Right renal cortex interstitium (tissue), 3 donors: ENCODE measurements at regions not wholly inside any gene's neighbourhood (a gene's known extent, or its start where the extent isn't known, plus 50 kb on each side); places are given as distances from the start of the nearest gene placed in this dataset.
"Not testable (repeated sequence)": the region's sequence is repeated elsewhere in the genome, so short reads cannot be mapped to it uniquely, and the experiment has no call there.

Source experiments
- DNase-seq, 3 donors: peaks; one replicate each; pipeline ENCODE4 v3.0.0-alpha.2; 2013; ENCODE audit warnings: low read depth in 3 of 3, low spot score in 2 of 3

GRCh38 chr3:72629191-72629631, 219.0 kb downstream of the SHQ1 start:
- no peak for DNase-seq

DNA sequence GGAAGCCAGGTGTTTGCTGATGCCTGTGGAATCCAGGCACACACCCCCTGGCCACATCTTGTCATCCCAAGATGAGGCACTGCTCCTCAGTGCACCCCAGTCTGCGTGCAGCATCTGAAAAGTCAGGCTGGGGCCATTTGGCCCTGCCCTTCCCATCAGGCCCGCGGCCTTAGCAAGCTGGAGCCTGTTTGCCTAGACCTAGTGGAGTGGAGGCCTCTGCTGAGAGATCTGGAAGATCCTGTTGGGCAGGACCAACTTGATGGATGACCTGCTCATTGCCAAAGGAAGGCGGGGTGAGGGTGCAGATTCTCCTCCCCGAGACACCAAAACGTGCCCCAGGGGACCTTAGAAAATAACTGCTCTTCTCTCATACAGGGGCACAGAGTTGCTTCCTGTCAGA, 220.2 kb downstream of the SHQ1 start:
- no peak for DNase-seq

DNA sequence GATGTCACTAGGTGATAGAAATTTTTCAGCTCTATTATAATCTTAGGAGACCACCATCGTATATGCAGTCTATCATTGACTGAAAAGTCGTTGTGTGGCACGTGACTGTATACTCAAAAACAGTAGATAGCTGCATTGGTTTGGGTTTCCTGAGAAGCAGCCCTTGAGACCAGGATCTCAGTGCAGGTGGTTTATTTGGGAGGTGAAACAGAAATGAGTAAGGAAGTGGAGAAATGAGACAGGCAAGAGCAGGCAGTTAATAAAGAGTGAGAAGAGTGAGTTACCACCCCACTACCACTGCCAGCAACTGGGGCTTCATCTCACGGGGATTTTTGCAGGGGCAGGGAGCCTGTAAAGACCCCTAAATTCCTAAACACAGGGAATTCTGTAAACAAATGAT, 221.0 kb downstream of the SHQ1 start:
- no peak for DNase-seq

GRCh38 chr3:72625602-72626337, 222.5 kb downstream of the SHQ1 start:
- DNase-seq, result no peak

- DNase-seq, result no peak
These were observed 223.6 kb downstream of the SHQ1 start for GRCh38 chr3:72624656-72625055.

DNA sequence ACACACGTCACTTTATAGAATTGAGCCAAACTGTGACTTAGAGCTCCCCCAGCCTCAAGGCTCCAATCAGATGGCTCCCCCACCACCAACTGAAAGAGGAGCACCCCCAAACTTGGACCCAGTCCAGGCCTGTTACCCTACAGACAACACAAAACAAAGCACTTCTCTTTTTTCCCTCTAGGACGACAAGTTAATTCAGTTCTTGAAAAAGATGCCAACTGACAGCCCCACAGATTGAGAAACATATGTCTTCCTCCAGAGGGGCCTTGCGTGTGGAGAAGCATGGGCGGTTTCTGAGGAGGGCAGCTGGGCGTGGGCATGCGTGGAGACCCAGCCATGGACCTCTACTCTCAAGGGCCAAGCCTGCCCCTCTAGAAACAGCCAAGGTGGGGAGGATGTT, 229.5 kb downstream of the SHQ1 start:
- no peak for DNase-seq

DNA sequence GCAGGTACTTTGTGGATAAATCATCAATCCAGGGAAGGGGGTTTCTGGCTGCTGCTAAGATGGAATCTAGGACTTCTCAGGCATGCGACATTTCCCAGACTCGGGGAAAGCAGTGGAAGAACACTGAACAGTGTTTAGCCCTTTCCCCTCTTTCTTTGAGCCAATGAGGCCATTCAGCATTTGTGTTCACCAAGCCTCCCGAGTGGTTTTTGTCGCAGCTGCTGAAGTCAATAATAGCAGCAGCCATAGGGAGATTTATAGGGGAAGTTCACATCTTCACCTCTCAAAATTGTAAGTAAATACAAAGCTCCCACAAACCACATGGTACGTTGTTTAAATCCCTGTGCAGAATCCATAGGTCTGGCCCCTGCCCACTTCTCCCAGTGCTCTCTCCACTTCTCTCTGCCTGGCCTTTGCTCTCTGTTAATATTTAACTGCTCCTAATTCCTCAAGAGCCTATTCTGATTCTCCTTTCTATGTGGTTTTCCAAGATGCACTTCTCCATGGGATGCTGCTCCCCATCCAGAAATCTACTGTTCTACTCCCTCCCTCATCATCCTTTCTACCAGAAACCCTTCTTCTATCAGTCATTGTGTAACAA, 230.7 kb downstream of the SHQ1 start:
- DNase-seq, result peak in 1 of 3 donors; percentile 51

DNA sequence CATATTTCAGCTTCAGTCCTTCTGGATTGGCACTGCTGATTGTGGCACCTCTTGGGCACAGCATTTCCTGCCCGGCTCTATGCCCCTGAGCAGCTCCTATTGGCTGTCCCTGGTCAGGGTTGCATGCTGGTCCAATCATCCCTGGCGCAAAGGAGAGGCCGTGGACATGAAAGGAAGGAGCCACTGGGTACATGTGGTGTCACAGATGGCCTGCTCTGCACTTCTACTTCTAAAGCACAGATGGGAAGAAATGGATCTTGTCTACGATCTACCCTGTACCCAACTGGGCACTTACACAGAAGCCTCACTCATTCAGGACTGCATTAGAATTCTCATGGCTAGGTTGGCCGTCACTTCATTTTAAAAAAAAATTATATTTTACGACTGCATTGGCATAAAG, 232.5 kb downstream of the SHQ1 start:
- no peak for DNase-seq

DNA sequence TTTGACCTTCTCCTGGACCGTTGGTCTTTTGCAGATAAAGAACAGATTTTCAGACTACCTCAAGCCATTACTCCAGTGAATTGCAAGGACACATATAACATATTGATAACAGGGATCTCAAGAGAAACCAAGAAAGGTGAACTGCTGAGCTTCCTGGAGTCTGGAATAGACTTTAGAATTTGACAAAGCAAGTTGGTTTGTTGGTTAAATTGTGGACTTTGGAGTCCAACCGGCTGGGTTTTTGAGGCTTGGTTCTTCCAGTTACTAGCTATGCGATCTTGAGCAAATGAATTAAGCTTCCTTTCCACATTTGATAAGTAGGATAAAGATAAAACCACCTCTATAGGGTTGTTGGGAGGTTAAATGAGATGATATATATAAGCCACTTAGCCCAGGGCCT, 233.1 kb downstream of the SHQ1 start:
- DNase-seq, result no peak

DNA sequence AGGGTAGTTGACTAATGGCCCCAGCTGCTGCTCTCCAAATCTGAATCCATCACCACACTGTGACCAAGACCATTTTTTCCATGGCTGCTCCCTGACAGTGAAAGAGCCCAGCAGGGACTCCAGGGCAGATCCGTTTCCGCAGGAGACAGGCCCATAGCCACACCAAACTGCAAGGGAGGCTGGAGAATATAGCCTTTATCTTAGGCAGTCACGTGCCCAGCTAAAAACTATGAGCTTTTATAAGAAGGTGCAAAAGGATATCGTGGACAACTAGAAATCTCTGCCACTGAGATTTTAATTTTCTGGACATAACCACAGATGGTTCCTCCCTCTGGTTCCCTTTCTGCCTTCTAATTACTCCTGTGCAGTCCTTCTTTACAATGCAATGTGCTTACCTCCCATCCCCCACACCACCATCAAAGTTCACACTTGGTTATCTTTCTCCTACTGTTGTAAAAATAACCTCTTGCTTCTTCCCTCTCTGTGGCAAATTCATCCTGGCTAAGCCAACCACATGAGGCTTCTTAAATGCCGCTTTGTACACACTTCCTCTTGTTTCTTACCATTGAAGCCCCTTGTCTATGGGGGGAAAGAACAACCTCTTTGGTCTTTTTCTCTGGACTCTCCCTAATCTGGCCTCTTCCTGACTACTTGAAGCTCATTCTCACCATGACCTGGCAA, 233.7 kb downstream of the SHQ1 start:
- DNase-seq, result no peak

GRCh38 chr3:72613871-72614270, 234.4 kb downstream of the SHQ1 start:
- no peak for DNase-seq

DNA sequence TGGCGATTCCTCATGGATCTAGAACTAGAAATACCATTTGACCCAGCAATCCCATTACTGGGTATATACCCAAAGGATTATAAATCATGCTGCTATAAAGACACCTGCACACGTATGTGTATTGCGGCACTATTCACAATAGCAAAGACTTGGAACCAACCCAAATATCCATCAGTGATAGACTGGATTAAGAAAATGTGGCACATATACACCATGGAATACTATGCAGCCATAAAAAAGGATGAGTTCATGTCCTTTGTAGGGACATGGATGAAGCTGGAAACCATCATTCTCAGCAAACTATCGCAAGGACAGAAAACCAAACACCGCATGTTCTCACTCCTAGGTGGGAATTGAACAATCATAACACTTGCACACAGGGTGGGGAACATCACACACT, 239.1 kb downstream of the SHQ1 start:
- not testable (repeated sequence) for DNase-seq

DNA sequence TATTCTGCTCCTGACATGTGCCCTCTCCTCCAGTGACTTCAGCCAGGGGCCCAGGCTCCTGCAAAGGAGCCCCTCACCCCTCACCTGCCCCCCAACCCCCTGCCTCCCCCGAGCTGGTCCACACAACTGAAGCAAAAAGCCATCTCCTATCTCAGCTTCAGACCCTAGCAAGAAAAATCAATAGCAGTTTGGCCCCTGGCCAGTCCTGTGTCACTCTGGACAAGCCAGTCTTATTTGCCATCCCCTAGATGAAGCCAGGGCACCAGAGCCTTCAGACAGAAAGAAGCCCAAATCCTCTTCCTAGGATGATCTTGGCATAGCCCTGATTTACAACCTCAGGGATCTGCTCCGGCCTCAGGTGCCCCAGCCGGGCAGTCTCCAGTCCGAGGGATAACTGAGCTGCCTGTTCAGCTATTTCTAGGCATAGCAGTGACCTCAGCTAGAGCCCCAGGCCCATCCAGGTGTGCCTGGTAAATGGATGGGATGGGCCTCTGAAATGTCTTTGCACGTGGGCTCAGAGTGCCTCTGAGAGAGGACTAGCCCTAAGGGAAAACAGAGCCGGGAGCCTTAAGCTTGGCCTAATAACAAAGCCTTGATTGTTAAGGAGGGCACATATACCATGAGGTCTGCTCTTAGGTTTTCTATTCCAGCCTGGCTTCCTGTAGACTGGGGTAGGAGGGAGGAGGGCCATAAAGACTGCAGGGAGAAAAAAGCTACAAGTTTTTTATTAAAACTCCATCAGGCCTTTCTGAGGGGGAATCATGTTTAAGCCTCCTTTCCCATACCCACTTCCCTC, 242.0 kb downstream of the SHQ1 start:
- no peak for DNase-seq

GRCh38 chr3:72604328-72604727, 243.9 kb downstream of the SHQ1 start:
- DNase-seq, result no peak

- no peak for DNase-seq
These were observed 246.1 kb downstream of the SHQ1 start for GRCh38 chr3:72601983-72602750.

GRCh38 chr3:72601060-72601459, 247.2 kb downstream of the SHQ1 start:
- DNase-seq, result no peak

- DNase-seq, result no peak
These were observed 250.5 kb downstream of the SHQ1 start for GRCh38 chr3:72597756-72598195.

DNA sequence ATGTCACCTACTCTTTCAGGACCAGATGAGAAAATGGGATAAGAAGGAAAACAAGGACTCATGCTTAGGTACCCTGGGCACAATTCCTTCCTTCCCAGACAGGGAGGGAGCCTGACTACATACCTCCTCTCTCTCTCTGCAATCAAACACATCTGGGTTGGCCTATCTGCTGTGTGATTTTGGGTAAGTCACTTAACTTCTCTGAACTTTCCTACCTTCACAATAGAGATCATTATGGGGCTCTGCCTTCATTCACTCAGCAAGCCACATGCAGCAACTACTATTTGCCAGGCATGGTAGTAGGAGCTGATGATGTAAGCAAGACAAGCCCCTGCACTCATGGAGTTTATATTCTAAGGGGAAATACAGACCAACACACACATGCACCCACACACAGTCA, 251.2 kb downstream of the SHQ1 start:
- no peak for DNase-seq

GRCh38 chr3:72595927-72596610, 252.2 kb downstream of the SHQ1 start:
- DNase-seq, result no peak

GRCh38 chr3:72595376-72595775, 252.9 kb downstream of the SHQ1 start:
- no peak for DNase-seq
